GM12878 (cell line): ENCODE measurements at regions not wholly inside any gene's neighbourhood (a gene's known extent, or its start where the extent isn't known, plus 50 kb on each side); places are given as distances from the start of the nearest gene placed in this dataset.
"Not testable (repeated sequence)": the region's sequence is repeated elsewhere in the genome, so short reads cannot be mapped to it uniquely, and the experiment has no call there.

Experiments used
- ATAC-seq: fragments of 200-7000 bp; cut with Tn5 transposase; 3 replicates; pipeline ENCODE4 v1.9.1; 2020; ENCODE audit warnings: mild to moderate bottlenecking, moderate library complexity
- BruUV-seq: library from RNA; stranded (reverse); fragments of 400-500 nt; replicated peaks from 2 replicates; lab custom pipeline; 2021; lab: Mats Ljungman, UMichigan
- CTCF ChIA-PET: fragments of 300-600 bp; sonication (Branson Sonifier 250); formaldehyde crosslinking; extraction: SDS; loops from one replicate; lab custom pipeline; 2021; ENCODE audit warnings: inconsistent platforms; lab: Yijun Ruan, JAX
- POLR2A ChIA-PET: fragments of 350-600 bp; formaldehyde crosslinking; extraction: SDS; loops from one replicate; lab custom pipeline; 2021; ENCODE audit warnings: inconsistent platforms; lab: Charles Lee
- RAD21 ChIA-PET: fragments of 300-600 bp; sonication (Branson Sonifier 250); formaldehyde crosslinking; loops from one replicate; lab custom pipeline; 2023; ENCODE audit warnings: antibody characterized with exemption; ENCODE audit not compliant: unreplicated experiment; lab: Charles Lee
- SMC1A ChIA-PET: fragments of 300-600 bp; sonication (Branson Sonifier 250); formaldehyde crosslinking; loops from one replicate; lab custom pipeline; 2023; ENCODE audit not compliant: unreplicated experiment, uncharacterized antibody; lab: Charles Lee
- DNase-seq: peaks from one replicate; pipeline ENCODE4 v3.0.0-alpha.2; 2011; ENCODE audit warnings: low read depth, low spot score
- FAIRE-seq: peaks from 3 replicates; lab custom pipeline; 2011; peaks lifted over from hg19 to GRCh38; lab: Jason Lieb, UNC
- H2AFZ ChIP-seq: 2 replicates; pipeline ENCODE4 v1.6.0; 2011; ENCODE audit warnings: low read depth, low read length, control low read depth; ENCODE audit not compliant: control insufficient read depth
- H3K27ac ChIP-seq: 2 replicates; pipeline ENCODE4 v1.5.1; 2011; ENCODE audit warnings: control low read depth; ENCODE audit not compliant: control insufficient read depth, insufficient read depth
- H3K27me3 ChIP-seq, 2 experiments: replicated peaks in 1 of 2; 2 replicates each; pipeline versions ENCODE4 v1.6.0 to v1.6.1; 2011; ENCODE audit warnings: low read length in 1 of 2; ENCODE audit not compliant: control insufficient read depth in 2 of 2, insufficient read depth in 2 of 2
- H3K36me3 ChIP-seq, 2 experiments: 2 replicates each; pipeline ENCODE4 v1.5.1; 2011; ENCODE audit warnings: low read length in 1 of 2; ENCODE audit not compliant: control insufficient read depth in 2 of 2, insufficient read depth in 2 of 2
- H3K4me1 ChIP-seq: 2 replicates; pipeline ENCODE4 v1.6.1; 2011; ENCODE audit warnings: mild to moderate bottlenecking, low read length, moderate library complexity, mixed read lengths; ENCODE audit not compliant: control insufficient read depth, insufficient read depth
- H3K4me2 ChIP-seq: 2 replicates; pipeline ENCODE4 v1.6.0; 2011; ENCODE audit warnings: control low read depth; ENCODE audit not compliant: control insufficient read depth, insufficient read depth
- H3K4me3 ChIP-seq: fragments of 200-600 bp; sonication (generic); 2 replicates; pipeline ENCODE4 v1.5.1; 2016
- H3K79me2 ChIP-seq: 2 replicates; pipeline ENCODE4 v1.6.0; 2011; ENCODE audit warnings: low read length; ENCODE audit not compliant: control insufficient read depth, insufficient read depth
- H3K9ac ChIP-seq: 2 replicates; pipeline ENCODE4 v1.8.0; 2011; ENCODE audit warnings: low read length, control low read depth, mixed read lengths; ENCODE audit not compliant: control insufficient read depth, insufficient read depth
- H3K9me3 ChIP-seq: replicated peaks from 3 replicates; pipeline ENCODE4 v1.5.1; 2011; ENCODE audit warnings: mild to moderate bottlenecking, low read length; ENCODE audit not compliant: control insufficient read depth, insufficient read depth
- H4K20me1 ChIP-seq: 2 replicates; pipeline ENCODE4 v1.6.0; 2011; ENCODE audit not compliant: control insufficient read depth, insufficient read depth
- BHLHE40 ChIP-seq, 2 experiments: fragments of 450-650 bp in 1 of 2; IDR thresholded peaks; 2 replicates each; pipeline ENCODE4 v1.6.1; 2011 to 2017; ENCODE audit warnings: low read depth in 2 of 2, borderline replicate concordance in 1 of 2, improper control_type of control experiment in 1 of 2, low read length in 1 of 2, mild to moderate bottlenecking in 1 of 2
- CBFB ChIP-seq: IDR thresholded peaks from 2 replicates; pipeline ENCODE4 v1.6.1; 2016; ENCODE audit warnings: antibody characterized with exemption, low read depth
- IRF4 ChIP-seq: IDR thresholded peaks from 2 replicates; pipeline ENCODE4 v1.6.1; 2011; ENCODE audit warnings: low read depth, low read length
- MEF2A ChIP-seq: IDR thresholded peaks from 2 replicates; pipeline ENCODE4 v1.6.1; 2011; ENCODE audit warnings: low read depth, mild to moderate bottlenecking, low read length, moderate library complexity; ENCODE audit not compliant: insufficient read depth
- RFX5 ChIP-seq: IDR thresholded peaks from 2 replicates; pipeline ENCODE4 v1.6.1; 2011; ENCODE audit warnings: low read depth, low read length, improper control_type of control experiment
- TAF1 ChIP-seq: IDR thresholded peaks from 2 replicates; pipeline ENCODE4 v1.6.1; 2011; ENCODE audit warnings: mild to moderate bottlenecking, low read depth, low read length, borderline replicate concordance
- TCF7 ChIP-seq: IDR thresholded peaks from 2 replicates; pipeline ENCODE4 v1.6.1; 2014; ENCODE audit warnings: antibody characterized with exemption, borderline replicate concordance
- ZBTB11 ChIP-seq: fragments of 450-650 bp; formaldehyde crosslinking; IDR thresholded peaks from 2 replicates; pipeline ENCODE4 v1.5.0; 2022; ENCODE audit warnings: mild to moderate bottlenecking, missing genetic modification characterization
- ZNF24 ChIP-seq: fragments of 450-650 bp; IDR thresholded peaks from 2 replicates; pipeline ENCODE4 v1.6.1; 2017; ENCODE audit warnings: antibody characterized with exemption, mild to moderate bottlenecking
- WGBS: methylation state at CpG from one replicate; pipeline ENCODE4 v1.1.6; 2016; ENCODE audit warnings: low lambda C conversion rate; ENCODE audit not compliant: insufficient replicate concordance, insufficient coverage; ENCODE audit errors: missing lambda C conversion rate; 5-methylcytosine and 5-hydroxymethylcytosine counted together
- in situ Hi-C: fragments of 300-500 bp; cut with MboI; formaldehyde crosslinking; loops from 9 replicates; pipeline ENCODE4 v1.14.3; 2018; ENCODE audit warnings: mixed read lengths
- intact Hi-C: fragments of 100-400 bp; cut with micrococcal nuclease; formaldehyde crosslinking; loops from one replicate; pipeline ENCODE4 v1.14.2; 2022; ENCODE audit not compliant: unreplicated experiment
- TF ChIP-seq, protein P1 (sequence below): fragments of 450-650 bp; IDR thresholded peaks from 2 replicates; pipeline ENCODE4 v1.6.1; 2017; ENCODE audit warnings: mild to moderate bottlenecking, moderate library complexity

DNA sequence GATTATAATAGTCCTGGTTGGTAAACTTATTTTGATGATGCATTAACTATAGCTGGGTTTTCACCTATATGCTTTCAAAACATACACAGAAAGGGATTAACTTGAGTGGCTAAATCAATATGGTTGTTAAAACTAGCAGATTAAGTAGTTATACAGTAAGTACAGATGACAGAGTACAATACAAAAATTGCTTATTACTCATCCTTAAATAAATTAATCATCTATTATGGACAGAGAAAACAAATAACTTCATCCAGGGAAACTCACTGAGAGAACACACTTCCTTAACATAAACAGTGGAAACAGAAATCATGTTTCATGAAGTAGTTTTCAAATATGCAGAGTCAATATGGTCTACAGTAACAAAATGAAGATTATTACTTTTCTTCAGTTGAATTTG, 133.4 kb downstream of the AREG start:
- Histone ChIP-seq H3K36me3 (no peaks in the 10 kb centered on the region), H3K79me2 (no peaks in the 10 kb centered on the region), H3K9ac (no peak overlapping the region), H3K4me3 (no peak overlapping the region), H3K9me3 (no peaks in the 10 kb centered on the region), H2AFZ (no peak overlapping the region)
- CTCF ChIA-PET: no interaction called here
- DNase-seq (no peak), ATAC-seq (no peak), FAIRE-seq (no peak)
- intact Hi-C loops: no loop called here
- TF ChIP-seq IRF4 (no peak), ZNF24 (no peak), MEF2A (no peak), TAF1 (no peak), ZBTB11 (CRISPR knock-in tag) (no peak), BHLHE40 (IDR thresholded peaks at IDR 0.05; ENCODE audit: borderline replicate concordance in 1 of 2, low read depth in 2 of 2, low read length in 1 of 2) (no peak), RFX5 (no peak), TCF7 (no peak), CBFB (no peak)
- TF ChIP-seq, protein P1, sequence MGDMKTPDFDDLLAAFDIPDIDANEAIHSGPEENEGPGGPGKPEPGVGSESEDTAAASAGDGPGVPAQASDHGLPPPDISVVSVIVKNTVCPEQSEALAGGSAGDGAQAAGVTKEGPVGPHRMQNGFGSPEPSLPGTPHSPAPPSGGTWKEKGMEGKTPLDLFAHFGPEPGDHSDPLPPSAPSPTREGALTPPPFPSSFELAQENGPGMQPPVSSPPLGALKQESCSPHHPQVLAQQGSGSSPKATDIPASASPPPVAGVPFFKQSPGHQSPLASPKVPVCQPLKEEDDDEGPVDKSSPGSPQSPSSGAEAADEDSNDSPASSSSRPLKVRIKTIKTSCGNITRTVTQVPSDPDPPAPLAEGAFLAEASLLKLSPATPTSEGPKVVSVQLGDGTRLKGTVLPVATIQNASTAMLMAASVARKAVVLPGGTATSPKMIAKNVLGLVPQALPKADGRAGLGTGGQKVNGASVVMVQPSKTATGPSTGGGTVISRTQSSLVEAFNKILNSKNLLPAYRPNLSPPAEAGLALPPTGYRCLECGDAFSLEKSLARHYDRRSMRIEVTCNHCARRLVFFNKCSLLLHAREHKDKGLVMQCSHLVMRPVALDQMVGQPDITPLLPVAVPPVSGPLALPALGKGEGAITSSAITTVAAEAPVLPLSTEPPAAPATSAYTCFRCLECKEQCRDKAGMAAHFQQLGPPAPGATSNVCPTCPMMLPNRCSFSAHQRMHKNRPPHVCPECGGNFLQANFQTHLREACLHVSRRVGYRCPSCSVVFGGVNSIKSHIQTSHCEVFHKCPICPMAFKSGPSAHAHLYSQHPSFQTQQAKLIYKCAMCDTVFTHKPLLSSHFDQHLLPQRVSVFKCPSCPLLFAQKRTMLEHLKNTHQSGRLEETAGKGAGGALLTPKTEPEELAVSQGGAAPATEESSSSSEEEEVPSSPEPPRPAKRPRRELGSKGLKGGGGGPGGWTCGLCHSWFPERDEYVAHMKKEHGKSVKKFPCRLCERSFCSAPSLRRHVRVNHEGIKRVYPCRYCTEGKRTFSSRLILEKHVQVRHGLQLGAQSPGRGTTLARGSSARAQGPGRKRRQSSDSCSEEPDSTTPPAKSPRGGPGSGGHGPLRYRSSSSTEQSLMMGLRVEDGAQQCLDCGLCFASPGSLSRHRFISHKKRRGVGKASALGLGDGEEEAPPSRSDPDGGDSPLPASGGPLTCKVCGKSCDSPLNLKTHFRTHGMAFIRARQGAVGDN: no peak
- TF ChIP-seq, all 136 proteins: peak for 0
- BruUV-seq: no TSS peak
- H4K20me1 ChIP-seq: no peaks in the 10 kb centered on the region
- no peak overlapping the region for H3K27ac ChIP-seq
- SMC1A ChIA-PET: no interaction called here
- RAD21 ChIA-PET: no interaction called here
- POLR2A ChIA-PET: no interaction called here
- no peak overlapping the region for H3K4me2 ChIP-seq
- H3K27me3 ChIP-seq: no peaks in the 10 kb centered on the region
- no peaks in the 10 kb centered on the region for H3K4me1 ChIP-seq
- in situ Hi-C loops: no loop called here

DNA sequence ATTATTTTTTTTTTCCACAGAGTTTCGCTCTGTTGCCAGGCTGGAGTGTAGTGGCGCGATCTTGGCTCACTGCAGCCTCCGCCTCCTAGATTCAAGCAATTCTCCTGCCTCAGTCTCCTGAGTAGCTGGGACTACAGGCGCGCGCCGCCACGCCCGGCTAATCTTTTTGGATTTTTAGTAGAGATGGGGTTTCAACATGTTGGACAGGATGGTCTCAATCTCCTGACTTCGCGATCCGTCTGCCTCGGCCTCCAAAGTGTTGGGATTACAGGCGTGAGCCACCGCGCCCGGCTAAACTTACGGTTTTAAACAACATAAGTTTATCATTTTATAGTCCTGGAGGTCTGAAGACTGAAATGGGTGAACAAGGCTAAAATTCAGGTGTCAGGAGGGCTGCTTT, 133.9 kb downstream of the AREG start:
- in situ Hi-C loops, H3K9ac ChIP-seq, POLR2A ChIA-PET, intact Hi-C loops, H3K36me3 ChIP-seq, H3K4me3 ChIP-seq, H3K27me3 ChIP-seq, BruUV-seq, H3K27ac ChIP-seq, H3K4me2 ChIP-seq, H4K20me1 ChIP-seq, FAIRE-seq, H3K4me1 ChIP-seq, H2AFZ ChIP-seq, SMC1A ChIA-PET, H3K9me3 ChIP-seq, DNase-seq, H3K79me2 ChIP-seq, RAD21 ChIA-PET, CTCF ChIA-PET, ATAC-seq: not testable (repeated sequence)
- 79% methylated on average over 19 of the region's 19 CpGs for WGBS
